Brain microvascular endothelial cell (primary cell): ENCODE measurements at regions not wholly inside any gene's neighbourhood (a gene's known extent, or its start where the extent isn't known, plus 50 kb on each side); places are given as distances from the start of the nearest gene placed in this dataset.

Experiments used
- DNase-seq: peaks from one replicate; pipeline ENCODE4 v3.0.0-alpha.2; 2020
- H3K27ac ChIP-seq: fragments of 250-450 bp; sonication (Bioruptor Pico); 2 replicates; pipeline ENCODE4 v1.5.1; 2020; ENCODE audit warnings: mild to moderate bottlenecking, moderate library complexity
- H3K27me3 ChIP-seq: fragments of 250-450 bp; sonication (Bioruptor Pico); replicated peaks from 2 replicates; pipeline ENCODE4 v1.5.1; 2020; ENCODE audit warnings: mild to moderate bottlenecking
- H3K36me3 ChIP-seq: fragments of 250-450 bp; sonication (Bioruptor Pico); replicated peaks from 2 replicates; pipeline ENCODE4 v1.5.1; 2020; ENCODE audit warnings: mild to moderate bottlenecking
- H3K4me3 ChIP-seq: 2 replicates; pipeline ENCODE4 v1.5.1; 2011; ENCODE audit warnings: low read depth, mild to moderate bottlenecking, control low read depth, low read length, moderate library complexity
- CTCF ChIP-seq: IDR thresholded peaks from 2 replicates; pipeline ENCODE4 v1.5.1; 2011; ENCODE audit warnings: low read depth, mild to moderate bottlenecking, moderate library complexity, low read length, control low read depth, inconsistent platforms; ENCODE audit errors: missing control alignments
- in situ Hi-C: cut with HindIII; loops from 2 replicates; pipeline ENCODE4 v1.10.0; 2017; ENCODE audit warnings: low sequenced_read_pairs, low pct_ligation_motif_present

GRCh38 chr11:8740129-8740528 is 57.5 kb downstream of the RPL27A start:
- TF ChIP-seq CTCF: no peak
- no peaks in the 10 kb centered on the region for H3K27me3 ChIP-seq
- no peak overlapping the region for H3K4me3 ChIP-seq
- no peak overlapping the region for H3K27ac ChIP-seq
- DNase-seq: no peak
- no peaks in the 10 kb centered on the region for H3K36me3 ChIP-seq
- in situ Hi-C loops: no loop called here

GRCh38 chr11:8744423-8744822 is 61.8 kb downstream of the RPL27A start:
- Histone ChIP-seq H3K36me3 (no peaks in the 10 kb centered on the region), H3K27me3 (no peaks in the 10 kb centered on the region), H3K27ac (no peak overlapping the region), H3K4me3 (no peak overlapping the region)
- DNase-seq: no peak
- TF ChIP-seq CTCF: no peak
- in situ Hi-C loops: no loop called here

GRCh38 chr11:8745431-8746253 is 63.0 kb downstream of the RPL27A start:
- no peak for DNase-seq
- in situ Hi-C loops: no loop called here
- Histone ChIP-seq H3K4me3 (no peak overlapping the region), H3K27ac (no peak overlapping the region), H3K27me3 (no peaks in the 10 kb centered on the region), H3K36me3 (no peaks in the 10 kb centered on the region)
- no peak for TF ChIP-seq CTCF

GRCh38 chr11:8746331-8746974 is 63.9 kb downstream of the RPL27A start:
- H3K36me3 ChIP-seq: no peaks in the 10 kb centered on the region
- H3K27ac ChIP-seq: no peak overlapping the region
- DNase-seq: no peak
- in situ Hi-C loops: no loop called here
- H3K4me3 ChIP-seq: no peak overlapping the region
- H3K27me3 ChIP-seq: no peaks in the 10 kb centered on the region
- no peak for TF ChIP-seq CTCF

DNA sequence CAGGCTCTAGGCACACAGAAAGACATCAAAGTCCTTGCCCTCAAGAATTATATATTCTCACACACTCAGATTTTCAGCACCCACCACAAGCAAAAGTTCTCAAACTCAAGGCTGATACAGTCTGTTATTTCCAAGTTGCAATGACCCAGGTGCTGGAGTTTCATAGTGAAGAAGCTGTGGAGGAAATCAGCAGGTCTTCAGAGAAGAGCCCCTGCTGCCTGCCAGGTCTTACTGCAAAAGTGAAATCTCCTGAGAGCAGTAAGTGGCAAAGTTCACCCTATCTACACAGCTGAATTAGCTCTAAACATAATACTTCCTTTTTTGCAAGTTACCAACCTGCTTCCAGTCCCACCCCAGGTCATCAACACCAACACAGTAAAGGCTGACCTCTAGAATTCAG is 64.6 kb downstream of the RPL27A start:
- H3K4me3 ChIP-seq: no peak overlapping the region
- in situ Hi-C loops: no loop called here
- no peak for TF ChIP-seq CTCF
- no peak for DNase-seq
- no peak overlapping the region for H3K27ac ChIP-seq
- no peaks in the 10 kb centered on the region for H3K36me3 ChIP-seq
- H3K27me3 ChIP-seq: no peaks in the 10 kb centered on the region

DNA sequence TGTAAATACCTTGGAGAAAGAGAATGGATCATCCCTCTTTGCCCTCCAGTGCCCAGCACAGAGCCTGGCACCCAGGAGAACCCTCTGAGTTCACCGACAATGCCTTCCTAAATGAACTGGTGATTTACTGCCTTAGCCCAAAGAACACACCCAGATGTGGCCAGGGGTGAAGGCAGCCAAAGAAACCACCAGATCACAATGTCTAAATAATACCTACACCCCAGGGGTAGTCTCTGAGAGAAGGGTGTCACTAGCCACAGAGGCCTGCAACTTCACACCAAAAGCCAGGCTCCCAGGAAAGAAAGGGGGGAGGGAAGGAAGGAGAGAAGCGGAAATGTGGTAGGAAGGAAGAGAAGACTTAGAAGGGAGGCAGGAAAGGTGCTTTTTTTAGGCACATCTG is 65.7 kb downstream of the RPL27A start:
- Histone ChIP-seq H3K4me3 (no peak overlapping the region), H3K27me3 (no peaks in the 10 kb centered on the region), H3K36me3 (no peaks in the 10 kb centered on the region), H3K27ac (no peak overlapping the region)
- no peak for DNase-seq
- TF ChIP-seq CTCF: no peak
- in situ Hi-C loops: no loop called here
